ENCODE measurements at regions not wholly inside any gene's neighbourhood (a gene's known extent, or its start where the extent isn't known, plus 50 kb on each side); places are given as distances from the start of the nearest gene placed in this dataset.
"Not testable (repeated sequence)": the region's sequence is repeated elsewhere in the genome, so short reads cannot be mapped to it uniquely, and the experiment has no call there.

- no peak for TF ChIP-seq CTCF (IDR thresholded peaks at IDR 0.05; ENCODE audit: extremely low read depth, insufficient read depth, missing control alignments)
- no peak for DNase-seq (ENCODE audit: low spot score)
Observed at GRCh38 chr9:115691693-115692092, 461.9 kb upstream of the PAPPA start.

GRCh38 chr9:115692868-115693267, 460.7 kb upstream of the PAPPA start:
- DNase-seq (ENCODE audit: low spot score); in situ Hi-C loops (cut with MboI; ENCODE audit: low pct_unique_long_range_greater_than_20kb, low sequenced_read_pairs, unreplicated experiment): not testable (repeated sequence)

More at GRCh38 chr9:115691693-115692092, 461.9 kb upstream of the PAPPA start:
- in situ Hi-C loops (cut with MboI; ENCODE audit: low pct_unique_long_range_greater_than_20kb, low sequenced_read_pairs, unreplicated experiment): no loop called here

- DNase-seq (ENCODE audit: low spot score): no peak
- in situ Hi-C loops (cut with MboI; ENCODE audit: low pct_unique_long_range_greater_than_20kb, low sequenced_read_pairs, unreplicated experiment): no loop called here
- TF ChIP-seq CTCF (IDR thresholded peaks at IDR 0.05; ENCODE audit: extremely low read depth, insufficient read depth, missing control alignments): no peak
Observed at GRCh38 chr9:115694014-115694413, 459.6 kb upstream of the PAPPA start.

GRCh38 chr9:115694991-115695390, 458.6 kb upstream of the PAPPA start:
- no peak for DNase-seq (ENCODE audit: low spot score)
- TF ChIP-seq CTCF (IDR thresholded peaks at IDR 0.05; ENCODE audit: extremely low read depth, insufficient read depth, missing control alignments): no peak
- in situ Hi-C loops (cut with MboI; ENCODE audit: low pct_unique_long_range_greater_than_20kb, low sequenced_read_pairs, unreplicated experiment): no loop called here

GRCh38 chr9:115712981-115713380, 440.6 kb upstream of the PAPPA start:
- TF ChIP-seq CTCF (IDR thresholded peaks at IDR 0.05; ENCODE audit: extremely low read depth, insufficient read depth, missing control alignments): no peak
- no peak for DNase-seq (ENCODE audit: low spot score)
- in situ Hi-C loops (cut with MboI; ENCODE audit: low pct_unique_long_range_greater_than_20kb, low sequenced_read_pairs, unreplicated experiment): no loop called here

GRCh38 chr9:115715666-115716065, 437.9 kb upstream of the PAPPA start:
- in situ Hi-C loops (cut with MboI; ENCODE audit: low pct_unique_long_range_greater_than_20kb, low sequenced_read_pairs, unreplicated experiment): no loop called here
- TF ChIP-seq CTCF (IDR thresholded peaks at IDR 0.05; ENCODE audit: extremely low read depth, insufficient read depth, missing control alignments): no peak

GRCh38 chr9:115717298-115717697, 436.3 kb upstream of the PAPPA start:
- DNase-seq (ENCODE audit: low spot score): no peak
- in situ Hi-C loops (cut with MboI; ENCODE audit: low pct_unique_long_range_greater_than_20kb, low sequenced_read_pairs, unreplicated experiment): no loop called here

More at GRCh38 chr9:115715666-115716065, 437.9 kb upstream of the PAPPA start:
- no peak for DNase-seq (ENCODE audit: low spot score)

More at GRCh38 chr9:115717298-115717697, 436.3 kb upstream of the PAPPA start:
- no peak for TF ChIP-seq CTCF (IDR thresholded peaks at IDR 0.05; ENCODE audit: extremely low read depth, insufficient read depth, missing control alignments)
